ENCODE measurements at regions not wholly inside any gene's neighbourhood (a gene's known extent, or its start where the extent isn't known, plus 50 kb on each side); places are given as distances from the start of the nearest gene placed in this dataset.

GRCh38 chr4:153850533-153851280 is 61.8 kb upstream of the SFRP2 start:
- DNase-seq (ENCODE audit: low read depth in 2 of 2) = no peak

- no peak for DNase-seq (ENCODE audit: low read depth in 2 of 2)
Observed at GRCh38 chr4:153844144-153844543, 55.3 kb upstream of the SFRP2 start.
